ENCODE measurements at regions not wholly inside any gene's neighbourhood (a gene's known extent, or its start where the extent isn't known, plus 50 kb on each side); places are given as distances from the start of the nearest gene placed in this dataset.

GRCh38 chr12:24724814-24725213 lies 224.1 kb downstream of the BCAT1 start:
- TF ChIP-seq, protein P1, sequence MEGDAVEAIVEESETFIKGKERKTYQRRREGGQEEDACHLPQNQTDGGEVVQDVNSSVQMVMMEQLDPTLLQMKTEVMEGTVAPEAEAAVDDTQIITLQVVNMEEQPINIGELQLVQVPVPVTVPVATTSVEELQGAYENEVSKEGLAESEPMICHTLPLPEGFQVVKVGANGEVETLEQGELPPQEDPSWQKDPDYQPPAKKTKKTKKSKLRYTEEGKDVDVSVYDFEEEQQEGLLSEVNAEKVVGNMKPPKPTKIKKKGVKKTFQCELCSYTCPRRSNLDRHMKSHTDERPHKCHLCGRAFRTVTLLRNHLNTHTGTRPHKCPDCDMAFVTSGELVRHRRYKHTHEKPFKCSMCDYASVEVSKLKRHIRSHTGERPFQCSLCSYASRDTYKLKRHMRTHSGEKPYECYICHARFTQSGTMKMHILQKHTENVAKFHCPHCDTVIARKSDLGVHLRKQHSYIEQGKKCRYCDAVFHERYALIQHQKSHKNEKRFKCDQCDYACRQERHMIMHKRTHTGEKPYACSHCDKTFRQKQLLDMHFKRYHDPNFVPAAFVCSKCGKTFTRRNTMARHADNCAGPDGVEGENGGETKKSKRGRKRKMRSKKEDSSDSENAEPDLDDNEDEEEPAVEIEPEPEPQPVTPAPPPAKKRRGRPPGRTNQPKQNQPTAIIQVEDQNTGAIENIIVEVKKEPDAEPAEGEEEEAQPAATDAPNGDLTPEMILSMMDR (IDR thresholded peaks at IDR 0.05; ENCODE audit: extremely low read depth in 1 of 2, insufficient read depth in 1 of 2, low read depth in 1 of 2, low read length in 2 of 2): no peak
- TF ChIP-seq POLR2AphosphoS5 (IDR thresholded peaks at IDR 0.05; ENCODE audit: insufficient read depth, low read depth, low read length) (no peak), FOS (IDR thresholded peaks at IDR 0.05; ENCODE audit: borderline replicate concordance, insufficient read depth, low read length) (no peak), EZH2 (IDR thresholded peaks at IDR 0.05; ENCODE audit: borderline replicate concordance, low read depth, low read length, severe bottlenecking) (no peak), POLR2A (IDR thresholded peaks at IDR 0.05; ENCODE audit: low read depth, low read length) (no peak)
